ENCODE measurements at regions not wholly inside any gene's neighbourhood (a gene's known extent, or its start where the extent isn't known, plus 50 kb on each side); places are given as distances from the start of the nearest gene placed in this dataset.

DNA sequence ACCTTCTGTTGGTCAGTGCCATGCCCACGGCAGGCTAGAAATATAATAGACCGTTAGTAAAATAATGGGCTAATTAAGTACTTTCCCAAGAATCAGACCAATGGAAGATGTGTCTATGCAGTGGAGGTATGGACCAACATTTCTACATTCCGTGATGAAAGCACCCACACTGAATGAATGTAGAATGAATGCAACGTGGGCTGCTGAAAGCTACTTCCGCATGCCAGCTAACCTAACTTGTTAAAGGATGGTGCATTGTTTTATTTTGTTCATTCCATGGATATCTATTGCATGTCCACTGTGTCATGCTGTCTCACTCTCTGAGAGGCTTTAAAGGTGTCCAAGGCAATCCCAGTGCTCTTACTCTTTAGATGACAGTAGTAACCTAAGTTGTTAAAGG, 112.9 kb upstream of the CAV2 start (continued):
- TF ChIP-seq E2F4 (IDR thresholded peaks at IDR 0.05; ENCODE audit: low read depth, low read length): no peak
- TF ChIP-seq TAF1 (IDR thresholded peaks at IDR 0.05; ENCODE audit: borderline replicate concordance, low read depth, low read length): no peak
- TF ChIP-seq STAT1 (conservative IDR thresholded peaks at IDR 0.05): no peak
- TF ChIP-seq CREM (IDR thresholded peaks at IDR 0.05; ENCODE audit: low read depth): no peak
- TF ChIP-seq, protein P1, sequence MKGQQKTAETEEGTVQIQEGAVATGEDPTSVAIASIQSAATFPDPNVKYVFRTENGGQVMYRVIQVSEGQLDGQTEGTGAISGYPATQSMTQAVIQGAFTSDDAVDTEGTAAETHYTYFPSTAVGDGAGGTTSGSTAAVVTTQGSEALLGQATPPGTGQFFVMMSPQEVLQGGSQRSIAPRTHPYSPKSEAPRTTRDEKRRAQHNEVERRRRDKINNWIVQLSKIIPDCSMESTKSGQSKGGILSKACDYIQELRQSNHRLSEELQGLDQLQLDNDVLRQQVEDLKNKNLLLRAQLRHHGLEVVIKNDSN (IDR thresholded peaks at IDR 0.05; ENCODE audit: borderline replicate concordance, extremely low read length, insufficient read depth, low read depth, low read length): no peak
- no peak for TF ChIP-seq RELB (IDR thresholded peaks at IDR 0.05; ENCODE audit: low read depth)

DNA sequence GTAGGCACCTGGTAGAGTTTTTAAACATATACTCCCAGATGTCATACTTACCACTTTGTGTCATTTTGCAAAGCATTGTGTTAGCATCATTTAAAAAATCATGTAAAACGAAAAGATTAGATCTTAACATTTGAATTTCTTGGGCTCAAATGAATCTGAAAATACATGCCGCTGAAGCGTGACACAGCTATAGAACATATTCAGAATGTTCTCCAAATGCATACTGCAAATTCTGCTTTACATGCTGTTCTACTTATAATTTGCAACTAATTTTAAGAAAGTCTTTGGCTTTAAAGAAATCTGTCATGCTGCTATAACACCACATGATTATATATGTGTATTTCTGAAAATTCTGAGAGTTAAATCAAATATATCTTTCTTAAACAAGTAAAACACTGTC, 109.2 kb upstream of the CAV2 start:
- H3K4me2 ChIP-seq (ENCODE audit: control insufficient read depth, insufficient read depth): no peak overlapping the region
- ATAC-seq: no peak
- no peaks in the 10 kb centered on the region for H3K4me1 ChIP-seq (ENCODE audit: control insufficient read depth, insufficient read depth, low read length)
- no peaks in the 10 kb centered on the region for H3K9me3 ChIP-seq (replicated peaks; ENCODE audit: control insufficient read depth, insufficient read depth, low read length)
- H3K9ac ChIP-seq (ENCODE audit: control insufficient read depth, insufficient read depth, low read length): no peak overlapping the region
- H3K27me3 ChIP-seq (replicated peaks in 1 of 2; ENCODE audit: control insufficient read depth in 2 of 2, insufficient read depth in 2 of 2, low read length in 1 of 2): no peaks in the 10 kb centered on the region
- no peak for DNase-seq (ENCODE audit: low read depth, low spot score)
- in situ Hi-C loops (cut with MboI) (no loop called here), intact Hi-C loops (cut with micrococcal nuclease; ENCODE audit: unreplicated experiment) (no loop called here)
- ChIA-PET SMC1A (ENCODE audit: uncharacterized antibody, unreplicated experiment) (no interaction called here), CTCF (no interaction called here), RAD21 (ENCODE audit: unreplicated experiment) (no interaction called here), POLR2A (no interaction called here)
- H3K36me3 ChIP-seq (ENCODE audit: control insufficient read depth in 2 of 2, insufficient read depth in 2 of 2, low read length in 1 of 2): no peaks in the 10 kb centered on the region
- H2AFZ ChIP-seq (ENCODE audit: control insufficient read depth, low read depth, low read length): no peak overlapping the region
- no TSS peak for BruUV-seq (replicated peaks)
- FAIRE-seq: no peak
- H3K4me3 ChIP-seq: no peak overlapping the region
- WGBS (ENCODE audit: insufficient coverage, insufficient replicate concordance, low lambda C conversion rate, missing lambda C conversion rate): 61% methylated on average over 3 of the region's 3 CpGs
- H3K79me2 ChIP-seq (ENCODE audit: control insufficient read depth, insufficient read depth, low read length): no peaks in the 10 kb centered on the region
- no peaks in the 10 kb centered on the region for H4K20me1 ChIP-seq (ENCODE audit: control insufficient read depth, insufficient read depth)
- no peak overlapping the region for H3K27ac ChIP-seq (ENCODE audit: control insufficient read depth, insufficient read depth)
- TF ChIP-seq, protein P2, sequence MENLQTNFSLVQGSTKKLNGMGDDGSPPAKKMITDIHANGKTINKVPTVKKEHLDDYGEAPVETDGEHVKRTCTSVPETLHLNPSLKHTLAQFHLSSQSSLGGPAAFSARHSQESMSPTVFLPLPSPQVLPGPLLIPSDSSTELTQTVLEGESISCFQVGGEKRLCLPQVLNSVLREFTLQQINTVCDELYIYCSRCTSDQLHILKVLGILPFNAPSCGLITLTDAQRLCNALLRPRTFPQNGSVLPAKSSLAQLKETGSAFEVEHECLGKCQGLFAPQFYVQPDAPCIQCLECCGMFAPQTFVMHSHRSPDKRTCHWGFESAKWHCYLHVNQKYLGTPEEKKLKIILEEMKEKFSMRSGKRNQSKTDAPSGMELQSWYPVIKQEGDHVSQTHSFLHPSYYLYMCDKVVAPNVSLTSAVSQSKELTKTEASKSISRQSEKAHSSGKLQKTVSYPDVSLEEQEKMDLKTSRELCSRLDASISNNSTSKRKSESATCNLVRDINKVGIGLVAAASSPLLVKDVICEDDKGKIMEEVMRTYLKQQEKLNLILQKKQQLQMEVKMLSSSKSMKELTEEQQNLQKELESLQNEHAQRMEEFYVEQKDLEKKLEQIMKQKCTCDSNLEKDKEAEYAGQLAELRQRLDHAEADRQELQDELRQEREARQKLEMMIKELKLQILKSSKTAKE (IDR thresholded peaks at IDR 0.05; ENCODE audit: low read depth, poor library complexity, severe bottlenecking): no peak
- TF ChIP-seq KLF5 (IDR thresholded peaks at IDR 0.05; ENCODE audit: partially characterized antibody) (no peak), SMARCA5 (IDR thresholded peaks at IDR 0.05) (no peak), GABPA (IDR thresholded peaks at IDR 0.05; ENCODE audit: low read depth) (no peak), ETV6 (conservative IDR thresholded peaks at IDR 0.05 in 1 of 2, IDR thresholded peaks at IDR 0.05 in 1 of 2; ENCODE audit: borderline replicate concordance in 1 of 2, low read depth in 1 of 2) (no peak)
- TF ChIP-seq, protein P3, sequence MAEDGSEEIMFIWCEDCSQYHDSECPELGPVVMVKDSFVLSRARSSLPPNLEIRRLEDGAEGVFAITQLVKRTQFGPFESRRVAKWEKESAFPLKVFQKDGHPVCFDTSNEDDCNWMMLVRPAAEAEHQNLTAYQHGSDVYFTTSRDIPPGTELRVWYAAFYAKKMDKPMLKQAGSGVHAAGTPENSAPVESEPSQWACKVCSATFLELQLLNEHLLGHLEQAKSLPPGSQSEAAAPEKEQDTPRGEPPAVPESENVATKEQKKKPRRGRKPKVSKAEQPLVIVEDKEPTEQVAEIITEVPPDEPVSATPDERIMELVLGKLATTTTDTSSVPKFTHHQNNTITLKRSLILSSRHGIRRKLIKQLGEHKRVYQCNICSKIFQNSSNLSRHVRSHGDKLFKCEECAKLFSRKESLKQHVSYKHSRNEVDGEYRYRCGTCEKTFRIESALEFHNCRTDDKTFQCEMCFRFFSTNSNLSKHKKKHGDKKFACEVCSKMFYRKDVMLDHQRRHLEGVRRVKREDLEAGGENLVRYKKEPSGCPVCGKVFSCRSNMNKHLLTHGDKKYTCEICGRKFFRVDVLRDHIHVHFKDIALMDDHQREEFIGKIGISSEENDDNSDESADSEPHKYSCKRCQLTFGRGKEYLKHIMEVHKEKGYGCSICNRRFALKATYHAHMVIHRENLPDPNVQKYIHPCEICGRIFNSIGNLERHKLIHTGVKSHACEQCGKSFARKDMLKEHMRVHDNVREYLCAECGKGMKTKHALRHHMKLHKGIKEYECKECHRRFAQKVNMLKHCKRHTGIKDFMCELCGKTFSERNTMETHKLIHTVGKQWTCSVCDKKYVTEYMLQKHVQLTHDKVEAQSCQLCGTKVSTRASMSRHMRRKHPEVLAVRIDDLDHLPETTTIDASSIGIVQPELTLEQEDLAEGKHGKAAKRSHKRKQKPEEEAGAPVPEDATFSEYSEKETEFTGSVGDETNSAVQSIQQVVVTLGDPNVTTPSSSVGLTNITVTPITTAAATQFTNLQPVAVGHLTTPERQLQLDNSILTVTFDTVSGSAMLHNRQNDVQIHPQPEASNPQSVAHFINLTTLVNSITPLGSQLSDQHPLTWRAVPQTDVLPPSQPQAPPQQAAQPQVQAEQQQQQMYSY (CRISPR knock-in tag; IDR thresholded peaks at IDR 0.05): no peak
- TF ChIP-seq, protein P1 (IDR thresholded peaks at IDR 0.05; ENCODE audit: borderline replicate concordance, extremely low read length, insufficient read depth, low read depth, low read length): no peak
